ENCODE measurements at regions not wholly inside any gene's neighbourhood (a gene's known extent, or its start where the extent isn't known, plus 50 kb on each side); places are given as distances from the start of the nearest gene placed in this dataset.
"Not testable (repeated sequence)": the region's sequence is repeated elsewhere in the genome, so short reads cannot be mapped to it uniquely, and the experiment has no call there.

GRCh38 chr3:13136848-13137247 is 63.6 kb upstream of the IQSEC1 start:
- H3K27me3 Mint-ChIP-seq: peaks cover 15% of the 10 kb centered on the region
- H3K27ac Mint-ChIP-seq: peak overlapping the region in 1 of 3 donors; percentile 83
- peak overlapping the region in 1 of 4 donors; percentile 15 for H3K4me3 Mint-ChIP-seq
- H3K4me1 Mint-ChIP-seq, H3K36me3 Mint-ChIP-seq, H3K9me3 Mint-ChIP-seq: not testable (repeated sequence)

- peaks cover 2% of the 10 kb centered on the region for H3K36me3 Mint-ChIP-seq
- peaks cover 0 to 9% (median 0%) of the 10 kb centered on the region in 3 donors for H3K9me3 Mint-ChIP-seq
- peak overlapping the region in 1 of 4 donors; percentile 15 for H3K4me3 Mint-ChIP-seq
- H3K4me1 Mint-ChIP-seq: peaks cover 0 to 6% (median 0%) of the 10 kb centered on the region in 3 donors
- peaks cover 12% of the 10 kb centered on the region for H3K27me3 Mint-ChIP-seq
- peak overlapping the region in 1 of 3 donors; percentile 83 for H3K27ac Mint-ChIP-seq
Observed at GRCh38 chr3:13136426-13136825, 63.2 kb upstream of the IQSEC1 start.

- H3K36me3 Mint-ChIP-seq: peaks cover 2% of the 10 kb centered on the region
- H3K27me3 Mint-ChIP-seq: peaks cover 11% of the 10 kb centered on the region
- H3K9me3 Mint-ChIP-seq: peaks cover 0 to 6% (median 0%) of the 10 kb centered on the region in 3 donors
- no peak overlapping the region for H3K4me3 Mint-ChIP-seq
- H3K4me1 Mint-ChIP-seq: peaks cover 0 to 6% (median 0%) of the 10 kb centered on the region in 3 donors
- H3K27ac Mint-ChIP-seq: peak overlapping the region in 1 of 3 donors; percentile 58
Observed at GRCh38 chr3:13135811-13136321, 62.6 kb upstream of the IQSEC1 start.

- peaks cover 13% of the 10 kb centered on the region for H3K27me3 Mint-ChIP-seq
- H3K4me3 Mint-ChIP-seq: no peak overlapping the region
- peak overlapping the region in 1 of 3 donors; percentile 58 for H3K27ac Mint-ChIP-seq
- peaks cover 0 to 6% (median 0%) of the 10 kb centered on the region in 3 donors for H3K9me3 Mint-ChIP-seq
- peaks cover 0 to 8% (median 0%) of the 10 kb centered on the region in 3 donors for H3K4me1 Mint-ChIP-seq
- H3K36me3 Mint-ChIP-seq: peaks cover 3% of the 10 kb centered on the region
Observed at GRCh38 chr3:13135251-13135810, 62.1 kb upstream of the IQSEC1 start.

GRCh38 chr3:13134879-13135206 is 61.6 kb upstream of the IQSEC1 start:
- H3K9me3 Mint-ChIP-seq: peaks cover 0 to 6% (median 0%) of the 10 kb centered on the region in 3 donors
- peaks cover 3% of the 10 kb centered on the region for H3K36me3 Mint-ChIP-seq
- H3K4me1 Mint-ChIP-seq: peaks cover 0 to 8% (median 0%) of the 10 kb centered on the region in 3 donors
- no peak overlapping the region for H3K27ac Mint-ChIP-seq
- peaks cover 10% of the 10 kb centered on the region for H3K27me3 Mint-ChIP-seq
- no peak overlapping the region for H3K4me3 Mint-ChIP-seq

GRCh38 chr3:13134166-13134878 is 61.1 kb upstream of the IQSEC1 start:
- peaks cover 3% of the 10 kb centered on the region for H3K36me3 Mint-ChIP-seq
- peaks cover 10% of the 10 kb centered on the region for H3K27me3 Mint-ChIP-seq
- peaks cover 0 to 8% (median 0%) of the 10 kb centered on the region in 3 donors for H3K4me1 Mint-ChIP-seq
- no peak overlapping the region for H3K4me3 Mint-ChIP-seq
- no peak overlapping the region for H3K27ac Mint-ChIP-seq
- peaks cover 0 to 6% (median 0%) of the 10 kb centered on the region in 3 donors for H3K9me3 Mint-ChIP-seq

GRCh38 chr3:13133471-13133981 is 60.3 kb upstream of the IQSEC1 start:
- H3K27ac Mint-ChIP-seq: no peak overlapping the region
- H3K4me3 Mint-ChIP-seq: no peak overlapping the region
- peaks cover 3% of the 10 kb centered on the region for H3K36me3 Mint-ChIP-seq

GRCh38 chr3:13132731-13133410 is 59.6 kb upstream of the IQSEC1 start:
- peaks cover 10% of the 10 kb centered on the region for H3K27me3 Mint-ChIP-seq
- peaks cover 3% of the 10 kb centered on the region for H3K36me3 Mint-ChIP-seq
- H3K4me1 Mint-ChIP-seq: peaks cover 0 to 8% (median 0%) of the 10 kb centered on the region in 3 donors
- H3K27ac Mint-ChIP-seq: no peak overlapping the region
- no peak overlapping the region for H3K4me3 Mint-ChIP-seq
- peaks cover 0 to 1% (median 0%) of the 10 kb centered on the region in 3 donors for H3K9me3 Mint-ChIP-seq

More at GRCh38 chr3:13133471-13133981, 60.3 kb upstream of the IQSEC1 start:
- H3K4me1 Mint-ChIP-seq: peaks cover 0 to 8% (median 0%) of the 10 kb centered on the region in 3 donors
- H3K9me3 Mint-ChIP-seq: peaks cover 0 to 1% (median 0%) of the 10 kb centered on the region in 3 donors
- H3K27me3 Mint-ChIP-seq: peaks cover 10% of the 10 kb centered on the region

GRCh38 chr3:13132281-13132680 is 59.1 kb upstream of the IQSEC1 start:
- no peak overlapping the region for H3K4me3 Mint-ChIP-seq
- H3K4me1 Mint-ChIP-seq: peaks cover 0 to 7% (median 0%) of the 10 kb centered on the region in 3 donors
- peaks cover 3% of the 10 kb centered on the region for H3K36me3 Mint-ChIP-seq
- H3K27me3 Mint-ChIP-seq: peaks cover 9% of the 10 kb centered on the region
- no peak overlapping the region for H3K27ac Mint-ChIP-seq
- H3K9me3 Mint-ChIP-seq: peaks cover 0 to 1% (median 0%) of the 10 kb centered on the region in 3 donors

- H3K27ac Mint-ChIP-seq: no peak overlapping the region
Observed at GRCh38 chr3:13130464-13131193, 57.4 kb upstream of the IQSEC1 start.

GRCh38 chr3:13125092-13126015 is 52.1 kb upstream of the IQSEC1 start:
- peaks cover 2% of the 10 kb centered on the region for H3K27me3 Mint-ChIP-seq
- no peaks in the 10 kb centered on the region for H3K9me3 Mint-ChIP-seq
- H3K4me3 Mint-ChIP-seq: no peak overlapping the region
- peaks cover 0 to 2% (median 0%) of the 10 kb centered on the region in 3 donors for H3K4me1 Mint-ChIP-seq
- H3K36me3 Mint-ChIP-seq: peaks cover 2% of the 10 kb centered on the region
- no peak overlapping the region for H3K27ac Mint-ChIP-seq

More at GRCh38 chr3:13130464-13131193, 57.4 kb upstream of the IQSEC1 start:
- Mint-ChIP-seq H3K9me3 (no peaks in the 10 kb centered on the region), H3K36me3 (peaks cover 1% of the 10 kb centered on the region), H3K4me1 (peaks cover 0 to 4% (median 0%) of the 10 kb centered on the region in 3 donors), H3K27me3 (peaks cover 2% of the 10 kb centered on the region), H3K4me3 (no peak overlapping the region)

- Mint-ChIP-seq H3K4me1 (peaks cover 0 to 2% (median 0%) of the 10 kb centered on the region in 3 donors), H3K4me3 (peak overlapping the region in 1 of 4 donors; percentile 38), H3K9me3 (no peaks in the 10 kb centered on the region), H3K27ac (no peak overlapping the region), H3K36me3 (peaks cover 2% of the 10 kb centered on the region), H3K27me3 (peaks cover 2% of the 10 kb centered on the region)
Observed at GRCh38 chr3:13124631-13125030, 51.4 kb upstream of the IQSEC1 start.

- H3K36me3 Mint-ChIP-seq: peaks cover 2% of the 10 kb centered on the region
Observed at GRCh38 chr3:13123765-13124164, 50.5 kb upstream of the IQSEC1 start.

More at GRCh38 chr3:13123765-13124164, 50.5 kb upstream of the IQSEC1 start:
- peaks cover 2% of the 10 kb centered on the region for H3K27me3 Mint-ChIP-seq
- no peaks in the 10 kb centered on the region for H3K9me3 Mint-ChIP-seq
- no peak overlapping the region for H3K27ac Mint-ChIP-seq
- H3K4me1 Mint-ChIP-seq: peaks cover 0 to 5% (median 1%) of the 10 kb centered on the region in 3 donors
- no peak overlapping the region for H3K4me3 Mint-ChIP-seq

Data from IgD-negative memory B cell (primary cell).